GM23338 (cell line): ENCODE measurements at regions not wholly inside any gene's neighbourhood (a gene's known extent, or its start where the extent isn't known, plus 50 kb on each side); places are given as distances from the start of the nearest gene placed in this dataset.

Experiments used
- ATAC-seq: fragments of 200-7000 bp; cut with Tn5 transposase; 3 replicates; pipeline ENCODE4 v1.9.1; 2020
- DNase-seq: peaks from one replicate; pipeline ENCODE4 v3.0.0-alpha.2; 2015; ENCODE audit warnings: low spot score
- H2AFZ ChIP-seq: fragments of 200-600 bp; sonication (generic); 2 replicates; pipeline ENCODE4 v1.8.0; 2016; ENCODE audit warnings: antibody characterized with exemption, mild to moderate bottlenecking, moderate library complexity
- H3F3A ChIP-seq: fragments of 200-600 bp; sonication (generic); replicated peaks from 2 replicates; pipeline ENCODE4 v1.8.0; 2017; ENCODE audit warnings: antibody characterized with exemption, mixed run types, low read depth
- H3K27ac ChIP-seq: fragments of 200-600 bp; sonication (generic); 2 replicates; pipeline ENCODE4 v1.6.1; 2016; ENCODE audit warnings: low read depth
- H3K27me3 ChIP-seq: fragments of 200-600 bp; sonication (generic); 2 replicates; pipeline ENCODE4 v1.8.0; 2016; ENCODE audit warnings: mild to moderate bottlenecking, mixed run types, moderate library complexity; ENCODE audit not compliant: insufficient read depth
- H3K36me3 ChIP-seq: fragments of 200-600 bp; sonication (generic); 2 replicates; pipeline ENCODE4 v1.8.0; 2016; ENCODE audit warnings: mild to moderate bottlenecking; ENCODE audit not compliant: insufficient read depth
- H3K4me1 ChIP-seq: fragments of 200-600 bp; sonication (generic); 2 replicates; pipeline ENCODE4 v1.8.0; 2016; ENCODE audit warnings: mild to moderate bottlenecking, moderate library complexity; ENCODE audit not compliant: insufficient read depth
- H3K4me2 ChIP-seq: fragments of 200-600 bp; sonication (generic); 2 replicates; pipeline ENCODE4 v1.7.1; 2017; ENCODE audit warnings: mixed run types
- H3K4me3 ChIP-seq: fragments of 200-600 bp; sonication (generic); 2 replicates; pipeline ENCODE4 v1.6.1; 2016; ENCODE audit warnings: mixed run types
- H3K79me2 ChIP-seq: fragments of 200-600 bp; sonication (generic); replicated peaks from 2 replicates; pipeline ENCODE4 v1.8.0; 2017; ENCODE audit warnings: mild to moderate bottlenecking; ENCODE audit not compliant: insufficient read depth
- H3K9me2 ChIP-seq: fragments of 200-600 bp; sonication (generic); 2 replicates; pipeline ENCODE4 v1.8.0; 2017; ENCODE audit not compliant: insufficient read depth
- H4K20me1 ChIP-seq: fragments of 200-600 bp; sonication (generic); replicated peaks from 2 replicates; pipeline ENCODE4 v1.8.0; 2017; ENCODE audit warnings: mild to moderate bottlenecking; ENCODE audit not compliant: insufficient read depth
- H3K27ac Mint-ChIP-seq: 2 replicates; pipeline ENCODE4 v1.8.0; 2020; ENCODE audit warnings: inconsistent platforms, mild to moderate bottlenecking, moderate library complexity, mixed read lengths
- H3K27me3 Mint-ChIP-seq: 3 replicates; pipeline ENCODE4 v1.8.0; 2022; ENCODE audit warnings: low read depth, mild to moderate bottlenecking, moderate library complexity, mixed read lengths, inconsistent platforms; ENCODE audit not compliant: insufficient read depth, poor library complexity
- H3K36me3 Mint-ChIP-seq: 3 replicates; pipeline ENCODE4 v1.8.0; 2021; ENCODE audit warnings: low read depth, mild to moderate bottlenecking, inconsistent platforms, moderate library complexity, mixed read lengths
- H3K4me1 Mint-ChIP-seq: 3 replicates; pipeline ENCODE4 v1.8.0; 2020; ENCODE audit warnings: mild to moderate bottlenecking, inconsistent platforms, mixed read lengths
- H3K4me3 Mint-ChIP-seq: 3 replicates; pipeline ENCODE4 v1.8.0; 2021; ENCODE audit warnings: moderate library complexity, mild to moderate bottlenecking, inconsistent platforms, mixed read lengths
- H3K9me3 Mint-ChIP-seq: 3 replicates; pipeline ENCODE4 v1.8.0; 2020; ENCODE audit warnings: moderate library complexity, mild to moderate bottlenecking, inconsistent platforms, mixed read lengths
- EZH2phosphoT487 ChIP-seq: fragments of 200-600 bp; sonication (generic); IDR thresholded peaks from one replicate; pipeline ENCODE4 v1.8.1; 2018; ENCODE audit warnings: antibody characterized with exemption; ENCODE audit not compliant: unreplicated experiment
- JUNB ChIP-seq: IDR thresholded peaks from one replicate; pipeline ENCODE4 v1.6.1; 2016; ENCODE audit warnings: antibody characterized with exemption; ENCODE audit not compliant: unreplicated experiment
- TF ChIP-seq, protein P1 (sequence below): fragments of 250-450 bp; sonication (Bioruptor Pico); IDR thresholded peaks from 2 replicates; pipeline ENCODE4 v1.5.0; 2020; ENCODE audit warnings: mild to moderate bottlenecking, moderate library complexity
- TF ChIP-seq, protein P2 (sequence below): IDR thresholded peaks from 2 replicates; pipeline ENCODE4 v1.6.1; 2016; ENCODE audit warnings: antibody characterized with exemption

GRCh38 chrX:127112726-127113125 is 293.2 kb downstream of the PRR32 start:
- DNase-seq: no peak
- no peak overlapping the region for H3K4me2 ChIP-seq
- no peak overlapping the region for H3K27ac Mint-ChIP-seq
- ATAC-seq: no peak
- H3K4me3 Mint-ChIP-seq: no peak overlapping the region
- H2AFZ ChIP-seq: no peak overlapping the region
- H3K36me3 ChIP-seq: no peaks in the 10 kb centered on the region
- H3K4me3 ChIP-seq: no peak overlapping the region
- no peaks in the 10 kb centered on the region for H3K4me1 Mint-ChIP-seq
- peaks cover 13% of the 10 kb centered on the region for H3K9me3 Mint-ChIP-seq
- TF ChIP-seq, protein P1, sequence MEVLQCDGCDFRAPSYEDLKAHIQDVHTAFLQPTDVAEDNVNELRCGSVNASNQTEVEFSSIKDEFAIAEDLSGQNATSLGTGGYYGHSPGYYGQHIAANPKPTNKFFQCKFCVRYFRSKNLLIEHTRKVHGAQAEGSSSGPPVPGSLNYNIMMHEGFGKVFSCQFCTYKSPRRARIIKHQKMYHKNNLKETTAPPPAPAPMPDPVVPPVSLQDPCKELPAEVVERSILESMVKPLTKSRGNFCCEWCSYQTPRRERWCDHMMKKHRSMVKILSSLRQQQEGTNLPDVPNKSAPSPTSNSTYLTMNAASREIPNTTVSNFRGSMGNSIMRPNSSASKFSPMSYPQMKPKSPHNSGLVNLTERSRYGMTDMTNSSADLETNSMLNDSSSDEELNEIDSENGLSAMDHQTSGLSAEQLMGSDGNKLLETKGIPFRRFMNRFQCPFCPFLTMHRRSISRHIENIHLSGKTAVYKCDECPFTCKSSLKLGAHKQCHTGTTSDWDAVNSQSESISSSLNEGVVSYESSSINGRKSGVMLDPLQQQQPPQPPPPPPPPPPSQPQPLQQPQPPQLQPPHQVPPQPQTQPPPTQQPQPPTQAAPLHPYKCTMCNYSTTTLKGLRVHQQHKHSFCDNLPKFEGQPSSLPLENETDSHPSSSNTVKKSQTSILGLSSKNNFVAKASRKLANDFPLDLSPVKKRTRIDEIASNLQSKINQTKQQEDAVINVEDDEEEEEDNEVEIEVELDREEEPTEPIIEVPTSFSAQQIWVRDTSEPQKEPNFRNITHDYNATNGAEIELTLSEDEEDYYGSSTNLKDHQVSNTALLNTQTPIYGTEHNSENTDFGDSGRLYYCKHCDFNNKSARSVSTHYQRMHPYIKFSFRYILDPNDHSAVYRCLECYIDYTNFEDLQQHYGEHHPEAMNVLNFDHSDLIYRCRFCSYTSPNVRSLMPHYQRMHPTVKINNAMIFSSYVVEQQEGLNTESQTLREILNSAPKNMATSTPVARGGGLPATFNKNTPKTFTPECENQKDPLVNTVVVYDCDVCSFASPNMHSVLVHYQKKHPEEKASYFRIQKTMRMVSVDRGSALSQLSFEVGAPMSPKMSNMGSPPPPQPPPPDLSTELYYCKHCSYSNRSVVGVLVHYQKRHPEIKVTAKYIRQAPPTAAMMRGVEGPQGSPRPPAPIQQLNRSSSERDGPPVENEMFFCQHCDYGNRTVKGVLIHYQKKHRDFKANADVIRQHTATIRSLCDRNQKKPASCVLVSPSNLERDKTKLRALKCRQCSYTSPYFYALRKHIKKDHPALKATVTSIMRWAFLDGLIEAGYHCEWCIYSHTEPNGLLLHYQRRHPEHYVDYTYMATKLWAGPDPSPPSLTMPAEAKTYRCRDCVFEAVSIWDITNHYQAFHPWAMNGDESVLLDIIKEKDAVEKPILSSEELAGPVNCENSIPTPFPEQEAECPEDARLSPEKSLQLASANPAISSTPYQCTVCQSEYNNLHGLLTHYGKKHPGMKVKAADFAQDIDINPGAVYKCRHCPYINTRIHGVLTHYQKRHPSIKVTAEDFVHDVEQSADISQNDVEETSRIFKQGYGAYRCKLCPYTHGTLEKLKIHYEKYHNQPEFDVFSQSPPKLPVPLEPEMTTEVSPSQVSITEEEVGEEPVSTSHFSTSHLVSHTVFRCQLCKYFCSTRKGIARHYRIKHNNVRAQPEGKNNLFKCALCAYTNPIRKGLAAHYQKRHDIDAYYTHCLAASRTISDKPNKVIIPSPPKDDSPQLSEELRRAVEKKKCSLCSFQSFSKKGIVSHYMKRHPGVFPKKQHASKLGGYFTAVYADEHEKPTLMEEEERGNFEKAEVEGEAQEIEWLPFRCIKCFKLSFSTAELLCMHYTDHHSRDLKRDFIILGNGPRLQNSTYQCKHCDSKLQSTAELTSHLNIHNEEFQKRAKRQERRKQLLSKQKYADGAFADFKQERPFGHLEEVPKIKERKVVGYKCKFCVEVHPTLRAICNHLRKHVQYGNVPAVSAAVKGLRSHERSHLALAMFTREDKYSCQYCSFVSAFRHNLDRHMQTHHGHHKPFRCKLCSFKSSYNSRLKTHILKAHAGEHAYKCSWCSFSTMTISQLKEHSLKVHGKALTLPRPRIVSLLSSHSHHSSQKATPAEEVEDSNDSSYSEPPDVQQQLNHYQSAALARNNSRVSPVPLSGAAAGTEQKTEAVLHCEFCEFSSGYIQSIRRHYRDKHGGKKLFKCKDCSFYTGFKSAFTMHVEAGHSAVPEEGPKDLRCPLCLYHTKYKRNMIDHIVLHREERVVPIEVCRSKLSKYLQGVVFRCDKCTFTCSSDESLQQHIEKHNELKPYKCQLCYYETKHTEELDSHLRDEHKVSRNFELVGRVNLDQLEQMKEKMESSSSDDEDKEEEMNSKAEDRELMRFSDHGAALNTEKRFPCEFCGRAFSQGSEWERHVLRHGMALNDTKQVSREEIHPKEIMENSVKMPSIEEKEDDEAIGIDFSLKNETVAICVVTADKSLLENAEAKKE: no peak
- TF ChIP-seq EZH2phosphoT487: no peak
- TF ChIP-seq, protein P2, sequence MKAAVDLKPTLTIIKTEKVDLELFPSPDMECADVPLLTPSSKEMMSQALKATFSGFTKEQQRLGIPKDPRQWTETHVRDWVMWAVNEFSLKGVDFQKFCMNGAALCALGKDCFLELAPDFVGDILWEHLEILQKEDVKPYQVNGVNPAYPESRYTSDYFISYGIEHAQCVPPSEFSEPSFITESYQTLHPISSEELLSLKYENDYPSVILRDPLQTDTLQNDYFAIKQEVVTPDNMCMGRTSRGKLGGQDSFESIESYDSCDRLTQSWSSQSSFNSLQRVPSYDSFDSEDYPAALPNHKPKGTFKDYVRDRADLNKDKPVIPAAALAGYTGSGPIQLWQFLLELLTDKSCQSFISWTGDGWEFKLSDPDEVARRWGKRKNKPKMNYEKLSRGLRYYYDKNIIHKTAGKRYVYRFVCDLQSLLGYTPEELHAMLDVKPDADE: no peak
- TF ChIP-seq JUNB: no peak
- H3K27me3 ChIP-seq: no peaks in the 10 kb centered on the region
- H3K27me3 Mint-ChIP-seq: peaks cover 1% of the 10 kb centered on the region
- no peaks in the 10 kb centered on the region for H4K20me1 ChIP-seq
- H3K79me2 ChIP-seq: no peaks in the 10 kb centered on the region
- H3K9me2 ChIP-seq: no peaks in the 10 kb centered on the region
- H3F3A ChIP-seq: no peaks in the 10 kb centered on the region
- peaks cover 13% of the 10 kb centered on the region; the same call in 1 of the 3 replicates for H3K36me3 Mint-ChIP-seq
- no peak overlapping the region for H3K27ac ChIP-seq
- H3K4me1 ChIP-seq: no peaks in the 10 kb centered on the region

GRCh38 chrX:127124871-127125270 is 305.3 kb downstream of the PRR32 start:
- H3F3A ChIP-seq: no peaks in the 10 kb centered on the region
- Mint-ChIP-seq H3K4me1 (no peaks in the 10 kb centered on the region), H3K9me3 (0 out of 3 replicates have a peak, but pooled peaks cover 3% of the 10 kb centered on the region), H3K4me3 (no peak overlapping the region), H3K36me3 (no peaks in the 10 kb centered on the region), H3K27ac (no peak overlapping the region), H3K27me3 (no peaks in the 10 kb centered on the region)
- no peak overlapping the region for H3K4me2 ChIP-seq
- no peaks in the 10 kb centered on the region for H3K79me2 ChIP-seq
- DNase-seq: no peak
- ATAC-seq: no peak
- H3K9me2 ChIP-seq: no peaks in the 10 kb centered on the region
- H3K27ac ChIP-seq: no peak overlapping the region
- H3K27me3 ChIP-seq: no peaks in the 10 kb centered on the region
- H3K36me3 ChIP-seq: no peaks in the 10 kb centered on the region
- no peak for TF ChIP-seq EZH2phosphoT487
- no peak overlapping the region for H2AFZ ChIP-seq
- H4K20me1 ChIP-seq: no peaks in the 10 kb centered on the region
- H3K4me1 ChIP-seq: no peaks in the 10 kb centered on the region
- no peak overlapping the region for H3K4me3 ChIP-seq
